ENCODE measurements at regions not wholly inside any gene's neighbourhood (a gene's known extent, or its start where the extent isn't known, plus 50 kb on each side); places are given as distances from the start of the nearest gene placed in this dataset.
"Not testable (repeated sequence)": the region's sequence is repeated elsewhere in the genome, so short reads cannot be mapped to it uniquely, and the experiment has no call there.

GRCh38 chr12:107590814-107591375, 94.7 kb upstream of the PWP1 start:
- no peak for DNase-seq (ENCODE audit: low read depth)

DNA sequence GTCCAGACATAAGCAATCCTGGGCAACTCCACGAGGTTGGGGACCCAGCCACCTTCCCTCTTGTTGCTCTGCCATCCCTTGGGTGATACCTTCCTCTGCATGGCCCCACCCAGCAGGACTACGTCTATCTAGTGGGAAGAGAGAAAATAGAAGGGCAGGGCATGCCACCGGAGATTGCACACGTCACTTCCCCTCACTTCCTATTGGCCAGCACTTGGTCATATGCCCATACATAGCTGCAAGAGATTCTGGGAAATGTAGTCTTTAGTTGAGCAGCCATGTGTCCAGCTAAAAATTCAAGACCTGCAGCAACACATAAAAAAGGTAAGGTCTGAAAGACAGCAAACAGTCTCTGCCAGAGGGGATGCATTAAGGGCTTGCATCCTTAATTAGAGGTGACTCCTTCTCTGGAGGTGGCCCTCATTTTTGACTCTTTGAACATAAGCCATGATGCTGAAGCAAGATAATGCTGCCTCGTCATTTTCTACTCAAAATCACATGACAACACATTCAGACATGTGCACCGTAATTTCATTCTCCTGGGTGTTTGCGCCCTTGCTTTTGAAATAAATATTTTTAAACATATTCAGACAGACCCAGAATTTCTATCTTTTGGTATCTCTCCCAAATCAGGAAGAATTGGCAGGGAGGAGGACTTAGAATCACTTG, 91.8 kb upstream of the PWP1 start:
- DNase-seq (ENCODE audit: low read depth): no peak

DNA sequence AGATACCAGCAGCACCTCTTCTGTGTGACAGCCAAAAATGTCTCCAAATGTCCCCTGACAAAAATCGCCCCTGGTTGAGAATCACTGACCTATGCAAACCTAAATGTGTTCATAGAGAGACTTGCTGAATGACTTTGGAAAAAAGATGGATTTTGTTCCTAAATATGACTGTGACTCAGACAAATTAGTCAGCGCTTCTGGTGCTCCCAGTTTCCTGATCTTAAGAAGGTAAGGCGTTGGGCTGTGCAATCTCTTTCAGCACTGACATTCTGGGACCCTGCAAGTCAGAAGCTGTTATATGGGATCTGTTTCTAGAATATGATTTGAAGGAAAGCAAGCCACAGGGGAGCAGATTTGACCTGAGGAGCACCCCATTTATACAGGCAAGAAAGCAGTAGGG, 90.6 kb upstream of the PWP1 start:
- DNase-seq (ENCODE audit: low read depth): peak; percentile 5

GRCh38 chr12:107597695-107598410, 87.7 kb upstream of the PWP1 start:
- DNase-seq (ENCODE audit: low read depth): no peak

DNA sequence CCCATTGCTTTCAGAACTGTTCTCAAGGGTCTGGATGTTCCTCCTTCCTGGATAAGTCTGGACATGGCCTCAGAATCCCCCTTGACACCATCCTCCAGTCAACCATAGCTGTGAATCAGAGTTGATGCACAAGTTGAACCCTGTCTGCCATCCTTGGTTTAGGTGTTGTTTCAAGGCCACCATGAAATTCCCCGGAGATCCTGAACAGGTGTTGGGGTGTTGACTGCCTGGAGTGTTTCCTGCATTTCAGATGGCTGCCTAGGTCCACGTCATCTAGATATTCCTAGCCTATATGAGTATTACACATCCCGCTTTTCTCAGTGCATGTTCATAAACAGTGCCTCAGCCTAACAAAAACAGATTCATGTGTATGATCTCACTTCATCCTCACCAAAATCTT, 86.7 kb upstream of the PWP1 start:
- DNase-seq (ENCODE audit: low read depth): no peak

GRCh38 chr12:107600581-107601144, 84.9 kb upstream of the PWP1 start:
- no peak for DNase-seq (ENCODE audit: low read depth)

DNA sequence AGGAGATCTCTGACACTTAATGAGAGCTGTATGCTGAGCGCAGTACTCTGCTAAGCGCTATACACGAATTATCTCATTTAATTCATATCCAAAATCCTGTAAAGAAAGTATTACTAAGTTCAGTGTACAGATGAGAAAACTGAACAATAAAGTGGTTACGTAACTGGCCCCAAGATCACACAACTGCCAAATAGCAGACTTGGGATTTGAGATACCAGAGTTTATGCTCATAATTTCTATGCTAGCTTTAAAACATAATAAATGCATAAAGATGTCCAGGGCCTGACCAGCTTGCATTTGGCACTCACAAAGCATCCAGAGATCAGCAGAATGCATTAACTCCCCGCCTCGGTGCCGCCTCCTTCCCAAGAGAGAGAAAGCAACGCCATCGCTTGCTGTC, 83.2 kb upstream of the PWP1 start:
- no peak for DNase-seq (ENCODE audit: low read depth)

- DNase-seq (ENCODE audit: low read depth): no peak
Observed at GRCh38 chr12:107605293-107605692, 80.3 kb upstream of the PWP1 start.

DNA sequence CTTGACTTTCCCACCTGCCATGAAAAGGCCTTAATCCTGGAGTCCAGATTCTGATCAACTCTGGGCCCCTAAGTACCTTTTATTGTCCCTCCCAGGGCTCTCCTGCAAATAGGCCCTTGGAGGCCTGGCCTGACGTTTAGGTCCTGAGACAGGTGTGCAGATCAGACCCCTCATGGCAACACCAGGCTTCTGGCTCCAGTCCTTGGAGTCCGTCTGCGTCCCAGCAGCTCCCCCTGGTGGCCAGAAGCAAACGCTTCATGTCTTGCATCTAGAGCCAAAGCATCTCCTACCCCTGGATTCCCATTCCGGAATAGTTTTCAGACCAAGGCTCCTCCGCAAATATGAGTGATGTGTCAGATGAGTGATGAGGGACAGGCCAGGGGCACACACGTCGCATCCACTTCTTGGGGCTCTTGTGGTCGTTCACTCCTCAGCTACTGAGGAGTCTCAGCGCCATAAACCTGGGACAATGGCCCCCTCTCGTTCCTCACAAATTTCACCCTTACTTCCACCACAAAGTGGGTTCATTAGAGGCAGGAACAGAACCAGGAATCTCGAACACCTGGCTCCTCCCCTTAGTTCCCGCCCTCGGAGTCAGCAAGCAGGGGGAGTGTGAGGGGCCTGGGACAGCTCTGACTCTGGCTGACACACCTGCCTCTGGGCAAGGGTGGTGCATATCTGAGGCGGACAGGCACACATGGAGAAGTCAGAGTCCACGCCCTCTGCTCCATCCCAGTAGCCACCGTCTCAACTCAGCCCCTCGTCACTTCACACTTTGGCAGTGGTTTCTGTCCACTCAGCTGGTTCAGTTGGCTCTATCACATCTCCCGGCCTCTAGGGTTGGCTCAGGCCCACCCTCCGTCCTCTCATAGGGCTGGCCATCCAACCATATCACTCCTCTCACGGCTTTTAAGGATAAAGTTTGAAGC, 77.9 kb upstream of the PWP1 start:
- peak; percentile 31 for DNase-seq (ENCODE audit: low read depth)

DNA sequence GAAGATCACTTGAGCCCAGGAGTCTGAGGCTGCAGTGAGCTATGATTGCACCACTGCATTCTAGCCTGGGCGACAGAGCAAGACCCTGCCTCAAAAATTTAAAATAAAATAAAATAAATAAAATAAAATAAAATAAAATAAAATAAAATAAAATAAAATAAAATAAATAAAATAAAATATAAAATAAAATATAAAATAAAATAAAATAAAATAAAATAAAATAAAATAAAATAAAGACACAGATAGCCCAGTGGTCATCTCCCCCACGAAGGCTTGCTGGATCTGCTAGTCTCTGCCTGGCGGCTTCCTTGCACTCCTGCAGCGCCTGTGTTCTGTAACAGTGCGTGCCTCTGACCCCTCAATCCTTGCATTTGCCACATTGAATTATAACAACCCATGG, 76.8 kb upstream of the PWP1 start:
- not testable (repeated sequence) for DNase-seq (ENCODE audit: low read depth)

DNA sequence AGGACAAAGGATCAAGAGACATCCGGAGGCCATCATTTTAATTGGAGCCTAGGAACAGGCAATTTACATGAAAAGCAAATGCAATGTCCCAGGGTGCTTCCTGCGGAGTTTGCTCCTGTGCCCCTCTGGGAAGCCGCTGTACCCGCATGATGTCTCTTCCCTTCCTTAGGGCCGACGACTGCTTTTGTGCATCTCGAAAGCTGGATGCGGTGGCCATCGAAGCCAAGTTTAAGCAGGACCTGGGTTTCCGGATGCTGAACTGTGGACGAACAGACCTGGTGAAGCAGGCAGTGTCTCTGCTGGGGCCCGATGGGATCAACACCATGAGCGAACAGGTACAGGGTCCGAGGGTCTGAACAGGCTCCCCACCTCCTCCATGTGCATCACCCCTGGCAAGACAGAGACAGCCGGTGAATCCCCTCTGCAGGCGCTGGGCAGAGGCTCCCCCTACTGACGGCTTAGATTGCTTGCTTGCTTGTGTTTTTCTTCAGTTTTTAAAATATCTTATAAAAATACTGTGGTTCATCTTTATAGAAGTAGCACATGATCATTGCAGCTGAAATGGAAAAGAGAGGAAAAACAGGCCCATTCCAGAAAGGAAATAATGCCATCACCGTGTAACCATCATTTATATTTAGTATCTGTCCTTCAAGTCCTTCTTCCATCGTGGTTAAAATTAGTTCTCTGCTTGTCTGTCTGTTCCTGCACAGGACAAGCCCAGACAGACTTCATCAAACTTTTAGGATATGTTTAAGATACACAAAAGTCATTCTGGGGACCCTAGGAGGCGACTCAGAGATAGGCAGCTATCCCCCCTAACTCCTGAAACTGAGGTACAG, 75.4 kb upstream of the PWP1 start:
- no peak for DNase-seq (ENCODE audit: low read depth)

DNA sequence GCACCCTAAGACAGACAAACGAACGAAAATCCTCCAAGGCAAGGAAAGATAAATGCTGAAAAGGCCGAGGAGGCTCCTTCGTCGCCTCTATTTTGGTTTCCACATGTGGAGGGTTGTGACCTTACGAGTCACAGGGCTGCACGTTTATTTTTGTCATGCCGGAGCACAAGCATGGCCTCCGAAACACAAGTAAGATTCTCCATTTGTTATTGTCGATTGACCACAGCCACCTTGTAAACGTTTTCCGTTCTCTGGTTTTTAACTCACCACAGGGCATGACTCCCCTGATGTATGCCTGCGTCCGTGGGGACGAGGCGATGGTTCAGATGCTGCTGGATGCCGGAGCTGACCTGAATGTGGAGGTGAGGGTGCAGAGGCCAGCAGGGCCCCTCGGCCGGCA, 73.1 kb upstream of the PWP1 start:
- no peak for DNase-seq (ENCODE audit: low read depth)

GRCh38 chr12:107616941-107617340, 68.7 kb upstream of the PWP1 start:
- DNase-seq (ENCODE audit: low read depth): no peak

GRCh38 chr12:107618106-107618505, 67.5 kb upstream of the PWP1 start:
- no peak for DNase-seq (ENCODE audit: low read depth)

- DNase-seq (ENCODE audit: low read depth): no peak
Observed at GRCh38 chr12:107619831-107620230, 65.8 kb upstream of the PWP1 start.

DNA sequence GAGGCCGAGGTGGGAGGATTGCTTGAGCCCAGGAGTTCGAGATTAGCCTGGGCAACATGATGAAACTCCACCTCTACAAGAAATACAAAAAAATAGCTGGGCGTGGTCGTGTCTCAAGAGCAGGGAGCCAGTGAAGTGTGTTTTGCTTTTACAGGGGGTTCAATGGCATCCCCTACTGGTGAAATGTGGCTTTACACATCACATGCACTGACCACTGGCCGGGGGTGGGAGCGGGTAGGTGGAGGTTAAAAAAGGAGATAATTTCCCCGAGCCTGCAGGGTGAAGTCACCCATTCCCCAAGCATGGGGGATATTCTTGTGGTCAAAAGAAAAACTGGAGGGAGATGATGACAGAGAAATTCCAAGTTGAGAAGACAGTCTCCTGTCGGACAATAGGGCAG, 63.6 kb upstream of the PWP1 start:
- no peak for DNase-seq (ENCODE audit: low read depth)

DNA sequence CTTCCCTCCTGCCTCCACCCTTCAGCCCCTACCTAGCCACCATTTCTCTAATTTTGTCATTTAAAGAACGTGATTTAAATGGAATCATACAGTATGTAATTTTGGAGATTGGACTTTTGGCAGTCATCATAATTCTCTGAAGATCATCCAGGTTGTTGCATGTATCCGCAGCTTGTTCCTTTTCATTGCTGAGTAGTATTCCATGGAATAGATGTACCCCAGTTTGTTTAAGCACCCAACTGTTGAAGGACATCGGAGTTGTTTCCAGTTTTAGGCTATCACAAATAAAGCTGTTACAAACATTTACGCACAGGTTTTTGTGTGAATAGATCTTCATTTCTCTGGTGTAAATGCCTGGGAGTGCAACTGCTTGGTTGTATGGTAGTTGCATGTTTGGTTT, 61.1 kb upstream of the PWP1 start:
- no peak for DNase-seq (ENCODE audit: low read depth)

- no peak for DNase-seq (ENCODE audit: low read depth)
Observed at GRCh38 chr12:107631715-107632114, 53.9 kb upstream of the PWP1 start.

DNA sequence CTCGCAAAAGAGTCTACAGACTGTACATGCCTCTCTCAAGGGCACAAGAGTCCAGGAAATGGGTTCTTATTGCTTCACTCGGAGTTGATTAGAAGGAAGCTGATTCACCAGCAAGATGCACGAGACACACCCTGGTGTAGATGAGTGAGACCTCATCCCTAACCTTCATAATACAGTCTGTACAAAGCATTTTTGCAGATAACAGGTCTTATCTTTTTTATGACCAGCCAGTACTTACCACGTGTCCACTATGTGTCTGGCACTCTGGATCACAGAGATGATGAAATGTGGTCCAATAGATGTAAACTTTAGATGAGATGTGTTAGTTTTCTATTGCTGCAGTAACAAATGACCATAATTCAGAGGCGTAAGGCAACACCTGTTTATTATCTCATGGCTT, 53.4 kb upstream of the PWP1 start:
- DNase-seq (ENCODE audit: low read depth): no peak

GRCh38 chr12:107634530-107634929, 51.1 kb upstream of the PWP1 start:
- DNase-seq (ENCODE audit: low read depth): no peak

DNA sequence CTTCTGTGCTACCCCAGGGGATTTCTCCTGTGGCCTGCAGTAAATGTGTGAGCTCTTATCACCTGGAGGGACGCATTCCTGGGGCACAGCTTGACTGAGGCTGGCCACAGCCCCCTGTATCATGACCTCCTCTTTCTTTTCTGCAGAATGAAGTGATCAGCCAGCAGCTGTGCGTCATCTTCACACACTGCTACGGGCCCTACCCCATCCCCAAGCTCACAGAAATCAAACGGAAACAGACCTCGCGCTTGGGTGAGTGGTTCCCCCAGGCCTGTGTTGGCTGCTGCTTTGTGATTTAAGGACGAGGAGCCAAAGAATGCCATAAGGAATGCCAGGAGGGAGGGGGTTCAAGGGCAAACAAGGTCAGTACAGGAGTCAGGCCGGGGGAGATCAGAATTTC, 50.5 kb upstream of the PWP1 start:
- DNase-seq (ENCODE audit: low read depth): no peak

Data from HS-5 (cell line).